H9 (cell line): ENCODE measurements at regions not wholly inside any gene's neighbourhood (a gene's known extent, or its start where the extent isn't known, plus 50 kb on each side); places are given as distances from the start of the nearest gene placed in this dataset.

Experiments used
- DNase-seq: peaks from one replicate; pipeline ENCODE4 v3.0.0-alpha.2; 2017
- H2AFZ ChIP-seq: one replicate; pipeline ENCODE4 v1.6.1; 2013; ENCODE audit warnings: mild to moderate bottlenecking, low read length, control low read depth, moderate library complexity
- H2AK5ac ChIP-seq: 2 replicates; pipeline ENCODE4 v1.6.1; 2013; ENCODE audit warnings: low read length, control low read depth, mixed read lengths; ENCODE audit not compliant: insufficient read length
- H2BK120ac ChIP-seq: one replicate; pipeline ENCODE4 v1.6.1; 2013; ENCODE audit warnings: low read depth, mild to moderate bottlenecking, low read length, control low read depth, inconsistent platforms; ENCODE audit not compliant: poor library complexity, severe bottlenecking
- H2BK12ac ChIP-seq: 2 replicates; pipeline ENCODE4 v1.6.1; 2013; ENCODE audit warnings: low read length, control low read depth, mixed read lengths, low read depth; ENCODE audit not compliant: insufficient read length
- H2BK15ac ChIP-seq: 2 replicates; pipeline ENCODE4 v1.6.1; 2013; ENCODE audit warnings: low read depth, low read length, control low read depth
- H2BK20ac ChIP-seq: one replicate; pipeline ENCODE4 v1.6.1; 2013; ENCODE audit warnings: low read depth, mild to moderate bottlenecking, low read length, control low read depth, inconsistent platforms; ENCODE audit not compliant: poor library complexity, severe bottlenecking
- H2BK5ac ChIP-seq: 2 replicates; pipeline ENCODE4 v1.6.1; 2013; ENCODE audit warnings: low read length, control low read depth, mixed read lengths; ENCODE audit not compliant: insufficient read length
- H3K14ac ChIP-seq: 2 replicates; pipeline ENCODE4 v1.6.1; 2013; ENCODE audit warnings: low read length, control low read depth; ENCODE audit not compliant: insufficient read depth
- H3K18ac ChIP-seq: 2 replicates; pipeline ENCODE4 v1.6.1; 2013; ENCODE audit warnings: low read depth, mild to moderate bottlenecking, mixed read lengths, low read length, control low read depth; ENCODE audit not compliant: insufficient read length
- H3K23ac ChIP-seq: 2 replicates; pipeline ENCODE4 v1.6.1; 2013; ENCODE audit warnings: low read length, control low read depth, mixed read lengths, low read depth; ENCODE audit not compliant: insufficient read length
- H3K23me2 ChIP-seq: 2 replicates; pipeline ENCODE4 v1.6.1; 2013; ENCODE audit warnings: low read depth, mild to moderate bottlenecking, mixed read lengths, low read length, control low read depth; ENCODE audit not compliant: insufficient read length, poor library complexity, severe bottlenecking
- H3K27ac ChIP-seq: 2 replicates; pipeline ENCODE4 v1.5.1; 2013; ENCODE audit warnings: low read length, control low read depth, mixed read lengths, low read depth; ENCODE audit not compliant: insufficient read length
- H3K27me3 ChIP-seq: 2 replicates; pipeline ENCODE4 v1.6.1; 2013; ENCODE audit warnings: low read length, control low read depth, inconsistent platforms; ENCODE audit not compliant: insufficient read depth
- H3K4ac ChIP-seq: 2 replicates; pipeline ENCODE4 v1.6.1; 2013; ENCODE audit warnings: low read depth, mild to moderate bottlenecking, control low read depth, inconsistent platforms, low read length, moderate library complexity
- H3K4me1 ChIP-seq: 2 replicates; pipeline ENCODE4 v1.6.1; 2013; ENCODE audit warnings: low read length, control low read depth, inconsistent platforms; ENCODE audit not compliant: insufficient read depth
- H3K4me2 ChIP-seq: 2 replicates; pipeline ENCODE4 v1.6.1; 2013; ENCODE audit warnings: low read length, control low read depth, mixed read lengths; ENCODE audit not compliant: insufficient read length, insufficient read depth
- H3K56ac ChIP-seq: 2 replicates; pipeline ENCODE4 v1.6.1; 2013; ENCODE audit warnings: low read depth, mild to moderate bottlenecking, mixed read lengths, low read length, control low read depth; ENCODE audit not compliant: insufficient read length
- H3K79me1 ChIP-seq: 2 replicates; pipeline ENCODE4 v1.6.1; 2013; ENCODE audit warnings: low read depth, mild to moderate bottlenecking, moderate library complexity, low read length, control low read depth, inconsistent platforms; ENCODE audit not compliant: insufficient read depth, poor library complexity, severe bottlenecking
- H3K79me2 ChIP-seq: 2 replicates; pipeline ENCODE4 v1.6.1; 2013; ENCODE audit warnings: low read length, control low read depth, inconsistent platforms; ENCODE audit not compliant: insufficient read depth
- H3K9ac ChIP-seq: 2 replicates; pipeline ENCODE4 v1.6.1; 2013; ENCODE audit warnings: low read length, control low read depth, mixed read lengths; ENCODE audit not compliant: insufficient read length; ENCODE audit errors: extremely low read depth
- H3K9me3 ChIP-seq: one replicate; pipeline ENCODE4 v1.6.1; 2013; ENCODE audit warnings: low read depth, low read length, inconsistent platforms; ENCODE audit not compliant: control insufficient read depth
- H3T11ph ChIP-seq: one replicate; pipeline ENCODE4 v1.6.1; 2013; ENCODE audit warnings: mild to moderate bottlenecking, low read length, control low read depth, inconsistent platforms
- H4K20me1 ChIP-seq: one replicate; pipeline ENCODE4 v1.6.1; 2013; ENCODE audit not compliant: control insufficient read depth, insufficient read length, insufficient read depth
- H4K5ac ChIP-seq: 2 replicates; pipeline ENCODE4 v1.6.1; 2013; ENCODE audit warnings: low read depth, mild to moderate bottlenecking, mixed read lengths, low read length, control low read depth; ENCODE audit not compliant: insufficient read length
- H4K8ac ChIP-seq: replicated peaks from 2 replicates; pipeline ENCODE4 v1.6.1; 2013; ENCODE audit warnings: low read length, control low read depth, mixed read lengths, low read depth; ENCODE audit not compliant: insufficient read length
- H4K91ac ChIP-seq: 2 replicates; pipeline ENCODE4 v1.6.1; 2013; ENCODE audit warnings: low read depth, mild to moderate bottlenecking, moderate library complexity, mixed read lengths, low read length, control low read depth; ENCODE audit not compliant: insufficient read length
- H3K27ac Mint-ChIP-seq, 3 experiments: 2 replicates in 2 of 3; 3 replicates in 1 of 3; pipeline ENCODE4 v1.8.0; 2020 to 2021; ENCODE audit warnings: mixed read lengths in 3 of 3, mild to moderate bottlenecking in 1 of 3, moderate library complexity in 1 of 3
- H3K27me3 Mint-ChIP-seq: 2 replicates; pipeline ENCODE4 v1.8.0; 2021; ENCODE audit warnings: low read depth, mild to moderate bottlenecking, moderate library complexity, mixed read lengths
- H3K36me3 Mint-ChIP-seq, 3 experiments: 2 replicates in 2 of 3; 3 replicates in 1 of 3; pipeline ENCODE4 v1.8.0; 2020 to 2021; ENCODE audit warnings: low read depth in 3 of 3, mixed read lengths in 3 of 3; ENCODE audit not compliant: insufficient read depth in 1 of 3
- H3K4me1 Mint-ChIP-seq, 2 experiments: 2 replicates each; pipeline ENCODE4 v1.8.0; 2020; ENCODE audit warnings: mixed read lengths in 2 of 2
- H3K4me3 Mint-ChIP-seq, 2 experiments: 2 replicates in 1 of 2; 3 replicates in 1 of 2; pipeline ENCODE4 v1.8.0; 2020 to 2021; ENCODE audit warnings: mild to moderate bottlenecking in 2 of 2, mixed read lengths in 2 of 2, moderate library complexity in 1 of 2
- H3K9me3 Mint-ChIP-seq, 2 experiments: 2 replicates in 1 of 2; 3 replicates in 1 of 2; pipeline ENCODE4 v1.8.0; 2020; ENCODE audit warnings: mild to moderate bottlenecking in 2 of 2, mixed read lengths in 2 of 2, moderate library complexity in 1 of 2
- CTCF ChIP-seq: fragments of 200-600 bp; sonication (generic); conservative IDR thresholded peaks from 3 replicates; pipeline ENCODE4 v1.8.0; 2021; ENCODE audit warnings: antibody characterized with exemption, mild to moderate bottlenecking
- WGBS: extraction: QIAGEN DNeasy Blood & Tissue Kit; methylation state at CpG from one replicate; pipeline ENCODE4 v1.1.7; 2013; ENCODE audit warnings: missing lambda C conversion rate, low lambda C conversion rate, mixed read lengths; ENCODE audit not compliant: insufficient read length; ENCODE audit errors: extremely low coverage; 5-methylcytosine and 5-hydroxymethylcytosine counted together

- Histone ChIP-seq H2BK12ac (no peak overlapping the region), H3K79me2 (no peaks in the 10 kb centered on the region), H3K9ac (no peak overlapping the region), H3T11ph (no peak overlapping the region), H3K27me3 (no peaks in the 10 kb centered on the region), H3K4me1 (no peaks in the 10 kb centered on the region; the same call in 1 of the 2 replicates), H4K5ac (no peak overlapping the region), H3K56ac (no peak overlapping the region), H3K23me2 (no peaks in the 10 kb centered on the region), H4K8ac (no peak overlapping the region), H3K18ac (no peak overlapping the region), H2BK120ac (no peak overlapping the region), H4K20me1 (no peaks in the 10 kb centered on the region), H3K4ac (no peak overlapping the region), H3K79me1 (no peaks in the 10 kb centered on the region), H2BK15ac (no peak overlapping the region), H2AK5ac (no peak overlapping the region), H2BK20ac (no peak overlapping the region), H2AFZ (no peak overlapping the region), H3K9me3 (no peaks in the 10 kb centered on the region), H3K27ac (no peak overlapping the region), H4K91ac (no peak overlapping the region), H3K4me2 (no peak overlapping the region), H3K23ac (no peak overlapping the region), H3K14ac (no peak overlapping the region), H2BK5ac (no peak overlapping the region)
- Mint-ChIP-seq H3K4me1 (peaks cover 0 to 5% of the 10 kb centered on the region in 2 experiments; a peak in 1 of 4 replicates), H3K27me3 (peaks cover 7% of the 10 kb centered on the region), H3K27ac (no peak overlapping the region), H3K4me3 (no peak overlapping the region), H3K36me3 (no peaks in the 10 kb centered on the region), H3K9me3 (no peaks in the 10 kb centered on the region)
- no peak for TF ChIP-seq CTCF
- WGBS, result no CpG with 5 or more reads among the region's 13 CpGs
- no peak for DNase-seq
These were observed 94.3 kb downstream of the IRX2 start for GRCh38 chr5:2657151-2657550.
